MCF 10A (cell line): ENCODE measurements at regions not wholly inside any gene's neighbourhood (a gene's known extent, or its start where the extent isn't known, plus 50 kb on each side); places are given as distances from the start of the nearest gene placed in this dataset.

Experiments
- BruUV-seq: library from RNA; stranded (reverse); fragments of 400-500 nt; replicated peaks from 2 replicates; lab custom pipeline; 2021; lab: Mats Ljungman, UMichigan
- CTCF ChIA-PET: fragments of 300-600 bp; sonication (Branson Sonifier 250); formaldehyde crosslinking; extraction: SDS; loops from one replicate; lab custom pipeline; 2021; ENCODE audit warnings: antibody characterized with exemption, inconsistent platforms; lab: Yijun Ruan, JAX
- POLR2A ChIA-PET: fragments of 300-600, 350-650 bp; sonication (Branson Sonifier 250); formaldehyde crosslinking; extraction: SDS; loops from one replicate; lab custom pipeline; 2020; ENCODE audit warnings: antibody characterized with exemption, inconsistent platforms; lab: Yijun Ruan, JAX
- DNase-seq: peaks from one replicate; pipeline ENCODE4 v3.0.0-alpha.2; 2018; ENCODE audit not compliant: unreplicated experiment
- H3K27ac Mint-ChIP-seq: one replicate; pipeline ENCODE4 v1.8.0; 2022; ENCODE audit warnings: mild to moderate bottlenecking, low read depth, mixed read lengths; ENCODE audit not compliant: unreplicated experiment
- H3K27me3 Mint-ChIP-seq: one replicate; pipeline ENCODE4 v1.8.0; 2022; ENCODE audit warnings: mixed read lengths; ENCODE audit not compliant: insufficient read depth, unreplicated experiment
- H3K36me3 Mint-ChIP-seq: one replicate; pipeline ENCODE4 v1.8.0; 2022; ENCODE audit warnings: mild to moderate bottlenecking, moderate library complexity, mixed read lengths; ENCODE audit not compliant: insufficient read depth, unreplicated experiment
- H3K4me1 Mint-ChIP-seq: one replicate; pipeline ENCODE4 v1.8.0; 2022; ENCODE audit warnings: mixed read lengths; ENCODE audit not compliant: insufficient read depth, unreplicated experiment
- H3K4me3 Mint-ChIP-seq: one replicate; pipeline ENCODE4 v1.8.0; 2022; ENCODE audit warnings: mild to moderate bottlenecking, moderate library complexity, mixed read lengths; ENCODE audit not compliant: unreplicated experiment
- H3K9me3 Mint-ChIP-seq: one replicate; pipeline ENCODE4 v1.8.0; 2022; ENCODE audit warnings: mixed read lengths; ENCODE audit not compliant: unreplicated experiment
- intact Hi-C: fragments of 100-400 bp; cut with micrococcal nuclease; formaldehyde crosslinking; loops from 2 replicates; pipeline ENCODE4 v1.14.1; 2022
- TF ChIP-seq, protein P1 (sequence below): fragments of 200-600 bp; IDR thresholded peaks from one replicate; pipeline ENCODE4 v1.8.0; 2022; ENCODE audit warnings: antibody characterized with exemption, mild to moderate bottlenecking; ENCODE audit not compliant: unreplicated experiment

DNA sequence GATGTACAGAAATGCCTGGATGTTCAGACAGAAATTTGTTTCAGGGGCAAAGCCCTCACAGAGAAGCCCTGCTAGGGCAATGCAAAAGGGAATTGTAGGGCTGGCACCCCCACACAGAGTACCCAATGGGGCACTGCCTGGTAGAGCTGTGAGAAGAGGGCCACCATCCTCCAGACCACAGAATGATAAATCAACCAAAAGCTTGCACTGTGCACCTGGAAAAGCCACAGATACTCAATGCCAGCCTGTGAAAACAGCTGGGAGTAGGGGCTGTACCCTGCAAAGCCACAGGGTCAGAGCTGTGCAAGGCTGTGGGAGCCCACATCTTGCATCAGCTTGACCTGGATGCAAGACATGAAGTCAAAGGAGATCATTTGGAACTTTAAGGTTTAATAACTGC, 477.9 kb upstream of the NECTIN3 start:
- no TSS peak for BruUV-seq
- Mint-ChIP-seq H3K36me3 (no peaks in the 10 kb centered on the region), H3K4me1 (no peaks in the 10 kb centered on the region), H3K27me3 (no peaks in the 10 kb centered on the region), H3K27ac (no peak overlapping the region), H3K4me3 (no peak overlapping the region), H3K9me3 (peaks cover 24% of the 10 kb centered on the region)
- DNase-seq = no peak
- POLR2A ChIA-PET = no interaction called here
- TF ChIP-seq, protein P1, sequence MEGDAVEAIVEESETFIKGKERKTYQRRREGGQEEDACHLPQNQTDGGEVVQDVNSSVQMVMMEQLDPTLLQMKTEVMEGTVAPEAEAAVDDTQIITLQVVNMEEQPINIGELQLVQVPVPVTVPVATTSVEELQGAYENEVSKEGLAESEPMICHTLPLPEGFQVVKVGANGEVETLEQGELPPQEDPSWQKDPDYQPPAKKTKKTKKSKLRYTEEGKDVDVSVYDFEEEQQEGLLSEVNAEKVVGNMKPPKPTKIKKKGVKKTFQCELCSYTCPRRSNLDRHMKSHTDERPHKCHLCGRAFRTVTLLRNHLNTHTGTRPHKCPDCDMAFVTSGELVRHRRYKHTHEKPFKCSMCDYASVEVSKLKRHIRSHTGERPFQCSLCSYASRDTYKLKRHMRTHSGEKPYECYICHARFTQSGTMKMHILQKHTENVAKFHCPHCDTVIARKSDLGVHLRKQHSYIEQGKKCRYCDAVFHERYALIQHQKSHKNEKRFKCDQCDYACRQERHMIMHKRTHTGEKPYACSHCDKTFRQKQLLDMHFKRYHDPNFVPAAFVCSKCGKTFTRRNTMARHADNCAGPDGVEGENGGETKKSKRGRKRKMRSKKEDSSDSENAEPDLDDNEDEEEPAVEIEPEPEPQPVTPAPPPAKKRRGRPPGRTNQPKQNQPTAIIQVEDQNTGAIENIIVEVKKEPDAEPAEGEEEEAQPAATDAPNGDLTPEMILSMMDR = no peak
- intact Hi-C loops = no loop called here
- CTCF ChIA-PET = no interaction called here

DNA sequence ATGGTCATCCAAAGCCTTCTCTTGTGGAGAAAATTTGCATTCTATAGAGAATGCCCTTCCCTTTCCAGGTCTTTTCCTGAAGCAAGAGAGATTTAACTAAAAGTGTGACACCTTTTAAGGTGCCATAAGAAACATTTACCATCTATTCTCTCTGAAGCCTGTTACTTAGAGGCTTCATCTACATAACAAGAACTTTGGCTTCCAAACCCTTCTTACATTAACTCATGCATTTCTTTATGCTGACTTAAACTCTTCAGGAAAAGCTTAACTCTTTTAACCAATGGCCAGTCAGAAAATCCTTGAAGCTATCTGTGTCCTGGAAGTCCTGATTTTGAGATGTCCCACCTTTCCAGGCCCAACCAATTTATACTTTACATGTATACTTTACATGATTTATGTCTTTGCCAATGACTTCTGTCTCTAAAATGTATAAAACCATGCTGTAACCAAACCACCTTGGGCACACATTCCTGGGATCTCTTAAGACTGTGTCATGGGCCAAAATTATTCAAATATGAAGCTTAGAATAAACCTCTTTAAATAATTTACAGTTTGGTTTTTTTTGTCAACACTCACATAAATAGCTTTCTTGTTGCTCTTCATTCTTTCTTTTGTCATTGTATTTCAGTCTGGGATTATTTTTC, 472.6 kb upstream of the NECTIN3 start:
- intact Hi-C loops = no loop called here
- TF ChIP-seq, protein P1 = no peak
- Mint-ChIP-seq H3K27me3 (no peaks in the 10 kb centered on the region), H3K9me3 (peaks cover 7% of the 10 kb centered on the region), H3K4me3 (no peak overlapping the region), H3K4me1 (peaks cover 5% of the 10 kb centered on the region), H3K36me3 (no peaks in the 10 kb centered on the region), H3K27ac (no peak overlapping the region)
- ChIA-PET CTCF (no interaction called here), POLR2A (interaction anchor here (0.6 kb wide), 1 partner anchor 205 kb away, joined by 4 read pairs; no protein-coding TSS in a partner anchor)
- DNase-seq = no peak
- BruUV-seq = no TSS peak

DNA sequence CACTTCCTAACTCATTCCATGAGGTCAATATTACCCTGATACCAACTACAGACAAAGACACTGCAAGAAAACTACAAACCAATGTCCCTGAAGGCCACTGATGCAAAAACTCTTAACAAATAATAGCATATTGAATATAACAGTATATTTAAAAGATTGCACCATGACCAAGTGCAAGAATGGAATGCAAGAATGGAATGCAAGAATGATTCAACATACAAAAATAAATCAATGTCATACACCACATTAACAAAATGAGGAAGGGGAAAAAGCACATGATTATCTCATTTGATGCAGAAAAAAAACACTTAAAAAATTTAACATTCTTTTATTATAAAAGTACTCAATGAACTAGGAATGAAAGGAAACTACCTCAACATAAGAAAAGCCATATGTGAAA, 463.1 kb upstream of the NECTIN3 start:
- TF ChIP-seq, protein P1 = no peak
- CTCF ChIA-PET = no interaction called here
- intact Hi-C loops = no loop called here
- Mint-ChIP-seq H3K9me3 (no peaks in the 10 kb centered on the region), H3K36me3 (no peaks in the 10 kb centered on the region), H3K4me3 (no peak overlapping the region), H3K27ac (no peak overlapping the region), H3K27me3 (no peaks in the 10 kb centered on the region), H3K4me1 (peaks cover 5% of the 10 kb centered on the region)
- BruUV-seq = no TSS peak
- POLR2A ChIA-PET = no interaction called here
- no peak for DNase-seq

DNA sequence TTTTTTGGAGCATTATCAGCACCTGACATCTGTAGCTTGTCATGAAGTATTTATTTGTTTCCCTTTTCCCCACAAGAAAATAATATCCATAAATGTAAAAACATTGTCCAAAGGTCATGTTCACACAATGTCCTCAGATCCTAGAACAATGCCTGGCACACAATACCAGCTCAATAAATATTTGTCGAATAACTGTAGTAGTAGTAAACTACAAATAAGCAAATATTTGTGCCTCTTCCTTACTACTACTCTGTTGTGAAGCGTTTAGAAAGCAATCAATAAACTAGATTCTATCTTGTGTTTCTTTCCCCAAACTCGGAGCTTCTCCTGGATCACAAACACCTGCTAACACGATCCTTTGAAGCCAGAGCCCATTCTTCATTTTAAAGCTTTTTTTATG, 459.6 kb upstream of the NECTIN3 start:
- no peaks in the 10 kb centered on the region for H3K36me3 Mint-ChIP-seq
- no peak for DNase-seq
- ChIA-PET CTCF (interaction anchor here (0.5 to 0.6 kb wide), 2 partner anchors 24 to 966 kb away, joined by 3 read pairs; no protein-coding TSS in a partner anchor), POLR2A (interaction anchor here (0.6 kb wide), 1 partner anchor 58 kb away, joined by 4 read pairs; no protein-coding TSS in a partner anchor)
- no peaks in the 10 kb centered on the region for H3K4me1 Mint-ChIP-seq
- H3K9me3 Mint-ChIP-seq = no peaks in the 10 kb centered on the region
- BruUV-seq = no TSS peak
- no peak overlapping the region for H3K4me3 Mint-ChIP-seq
- no peak overlapping the region for H3K27ac Mint-ChIP-seq
- TF ChIP-seq, protein P1 = no peak
- intact Hi-C loops = no loop called here
- H3K27me3 Mint-ChIP-seq = no peaks in the 10 kb centered on the region
